ENCODE measurements at regions not wholly inside any gene's neighbourhood (a gene's known extent, or its start where the extent isn't known, plus 50 kb on each side); places are given as distances from the start of the nearest gene placed in this dataset.

DNA sequence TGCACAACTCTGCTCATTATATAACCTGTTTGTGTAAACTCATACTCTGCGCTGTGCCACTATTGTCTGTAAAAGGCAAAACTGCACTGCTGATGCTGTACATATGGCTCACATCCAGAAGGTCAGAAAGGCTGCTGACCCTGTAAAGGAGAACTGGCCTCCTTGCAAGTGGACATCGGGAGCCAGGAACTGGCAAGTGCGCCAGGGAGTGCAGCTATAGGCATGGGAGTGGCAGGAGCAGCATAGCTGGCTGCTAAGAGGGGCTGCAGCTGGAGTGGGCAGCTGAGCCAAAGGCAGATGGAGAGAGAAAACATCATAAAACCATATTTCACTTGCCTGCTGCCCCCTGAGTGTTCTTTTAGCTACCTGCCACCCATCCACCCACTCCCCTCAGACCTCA lies 2183.4 kb upstream of the ACO1 start:
- Histone ChIP-seq H3K9ac (ENCODE audit: control insufficient read depth, extremely low read depth, insufficient read depth, low read length) (no peak overlapping the region), H3K4me2 (ENCODE audit: control insufficient read depth, extremely low read depth, insufficient read depth, low read depth, low read length) (no peak overlapping the region), H3K4me3 (ENCODE audit: control insufficient read depth in 2 of 3, extremely low read depth in 1 of 3, insufficient read depth in 2 of 3, low read depth in 1 of 3, low read length in 3 of 3) (no peak overlapping the region), H3K9me1 (ENCODE audit: control insufficient read depth, extremely low read depth, insufficient read depth, low read length) (no peaks in the 10 kb centered on the region), H3K79me2 (ENCODE audit: control insufficient read depth, insufficient read depth, low read length) (no peaks in the 10 kb centered on the region), H4K20me1 (ENCODE audit: control insufficient read depth, extremely low read depth, insufficient read depth, low read length) (no peaks in the 10 kb centered on the region), H3K27me3 (ENCODE audit: control insufficient read depth, extremely low read depth, insufficient read depth, low read length) (no peaks in the 10 kb centered on the region), H3K36me3 (ENCODE audit: control insufficient read depth in 2 of 2, extremely low read depth in 1 of 2, insufficient read depth in 2 of 2, low read length in 2 of 2) (no peaks in the 10 kb centered on the region), H2AFZ (ENCODE audit: control insufficient read depth, low read length) (no peak overlapping the region), H3K4me1 (ENCODE audit: control insufficient read depth, extremely low read depth, insufficient read depth, low read length) (no peaks in the 10 kb centered on the region), H3K9me3 (ENCODE audit: control insufficient read depth, low read depth, low read length) (no peaks in the 10 kb centered on the region), H3K27ac (ENCODE audit: control insufficient read depth, insufficient read depth, low read length) (no peak overlapping the region)
- FAIRE-seq (no peak), DNase-seq (ENCODE audit: low read depth, low spot score) (no peak)
- dilution Hi-C loops (cut with MboI; ENCODE audit: extremely low pct_ligation_motif_present, low sequenced_read_pairs): no loop called here
- TF ChIP-seq EZH2 (IDR thresholded peaks at IDR 0.05; ENCODE audit: low read length): no peak
- TF ChIP-seq, protein P1, sequence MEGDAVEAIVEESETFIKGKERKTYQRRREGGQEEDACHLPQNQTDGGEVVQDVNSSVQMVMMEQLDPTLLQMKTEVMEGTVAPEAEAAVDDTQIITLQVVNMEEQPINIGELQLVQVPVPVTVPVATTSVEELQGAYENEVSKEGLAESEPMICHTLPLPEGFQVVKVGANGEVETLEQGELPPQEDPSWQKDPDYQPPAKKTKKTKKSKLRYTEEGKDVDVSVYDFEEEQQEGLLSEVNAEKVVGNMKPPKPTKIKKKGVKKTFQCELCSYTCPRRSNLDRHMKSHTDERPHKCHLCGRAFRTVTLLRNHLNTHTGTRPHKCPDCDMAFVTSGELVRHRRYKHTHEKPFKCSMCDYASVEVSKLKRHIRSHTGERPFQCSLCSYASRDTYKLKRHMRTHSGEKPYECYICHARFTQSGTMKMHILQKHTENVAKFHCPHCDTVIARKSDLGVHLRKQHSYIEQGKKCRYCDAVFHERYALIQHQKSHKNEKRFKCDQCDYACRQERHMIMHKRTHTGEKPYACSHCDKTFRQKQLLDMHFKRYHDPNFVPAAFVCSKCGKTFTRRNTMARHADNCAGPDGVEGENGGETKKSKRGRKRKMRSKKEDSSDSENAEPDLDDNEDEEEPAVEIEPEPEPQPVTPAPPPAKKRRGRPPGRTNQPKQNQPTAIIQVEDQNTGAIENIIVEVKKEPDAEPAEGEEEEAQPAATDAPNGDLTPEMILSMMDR (optimal IDR thresholded peaks at IDR 0.05 in 1 of 3, IDR thresholded peaks at IDR 0.05 in 1 of 3, conservative IDR thresholded peaks at IDR 0.05 in 1 of 3; ENCODE audit: extremely low read depth in 1 of 3, insufficient read depth in 2 of 3, low read length in 3 of 3): no peak

DNA sequence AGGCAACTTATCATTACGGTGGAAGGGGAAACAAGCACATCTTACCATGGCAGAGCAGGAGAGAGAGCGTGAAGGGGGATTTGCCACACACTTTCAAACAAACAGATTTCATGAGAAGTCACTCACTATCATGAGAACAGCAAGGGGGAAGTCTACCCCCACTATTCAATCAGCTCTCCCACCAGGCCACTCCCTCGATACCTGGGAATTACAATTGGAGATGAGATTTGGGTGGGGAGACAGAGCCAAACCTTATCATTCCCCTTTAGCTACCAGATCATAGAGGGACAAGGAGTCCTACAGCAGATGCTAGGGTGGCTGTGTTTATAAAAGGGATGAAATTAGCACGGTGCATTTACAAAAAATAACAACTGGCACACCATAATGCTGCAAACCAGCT lies 2149.4 kb upstream of the ACO1 start:
- Histone ChIP-seq H3K27me3 (ENCODE audit: control insufficient read depth, extremely low read depth, insufficient read depth, low read length) (no peaks in the 10 kb centered on the region), H4K20me1 (ENCODE audit: control insufficient read depth, extremely low read depth, insufficient read depth, low read length) (no peaks in the 10 kb centered on the region), H3K9ac (ENCODE audit: control insufficient read depth, extremely low read depth, insufficient read depth, low read length) (no peak overlapping the region), H3K9me3 (ENCODE audit: control insufficient read depth, low read depth, low read length) (no peaks in the 10 kb centered on the region), H3K79me2 (ENCODE audit: control insufficient read depth, insufficient read depth, low read length) (no peaks in the 10 kb centered on the region), H3K4me2 (ENCODE audit: control insufficient read depth, extremely low read depth, insufficient read depth, low read depth, low read length) (no peak overlapping the region), H3K36me3 (ENCODE audit: control insufficient read depth in 2 of 2, extremely low read depth in 1 of 2, insufficient read depth in 2 of 2, low read length in 2 of 2) (no peaks in the 10 kb centered on the region), H2AFZ (ENCODE audit: control insufficient read depth, low read length) (no peak overlapping the region), H3K9me1 (ENCODE audit: control insufficient read depth, extremely low read depth, insufficient read depth, low read length) (no peaks in the 10 kb centered on the region), H3K27ac (ENCODE audit: control insufficient read depth, insufficient read depth, low read length) (no peak overlapping the region), H3K4me1 (ENCODE audit: control insufficient read depth, extremely low read depth, insufficient read depth, low read length) (no peaks in the 10 kb centered on the region), H3K4me3 (ENCODE audit: control insufficient read depth in 2 of 3, extremely low read depth in 1 of 3, insufficient read depth in 2 of 3, low read depth in 1 of 3, low read length in 3 of 3) (no peak overlapping the region)
- TF ChIP-seq EZH2 (IDR thresholded peaks at IDR 0.05; ENCODE audit: low read length): no peak
- TF ChIP-seq, protein P1 (optimal IDR thresholded peaks at IDR 0.05 in 1 of 3, IDR thresholded peaks at IDR 0.05 in 1 of 3, conservative IDR thresholded peaks at IDR 0.05 in 1 of 3; ENCODE audit: extremely low read depth in 1 of 3, insufficient read depth in 2 of 3, low read length in 3 of 3): no peak
- no peak for FAIRE-seq
- dilution Hi-C loops (cut with MboI; ENCODE audit: extremely low pct_ligation_motif_present, low sequenced_read_pairs): no loop called here
- no peak for DNase-seq (ENCODE audit: low read depth, low spot score)

Measured in keratinocyte (primary cell).